Upper lobe of right lung (tissue), 1 donor: ENCODE measurements at regions not wholly inside any gene's neighbourhood (a gene's known extent, or its start where the extent isn't known, plus 50 kb on each side); places are given as distances from the start of the nearest gene placed in this dataset.
"Not testable (repeated sequence)": the region's sequence is repeated elsewhere in the genome, so short reads cannot be mapped to it uniquely, and the experiment has no call there.

Source experiments
- ATAC-seq: fragments of 200-7000 bp; cut with Tn5 transposase; one replicate; pipeline ENCODE4 v1.9.1; 2020; ENCODE audit warnings: mild to moderate bottlenecking, moderate library complexity
- DNase-seq: peaks from one replicate; pipeline ENCODE4 v3.0.0-alpha.2; 2020
- H3K27ac ChIP-seq: fragments of 200-600 bp; one replicate; pipeline ENCODE4 v1.8.0; 2022
- H3K27me3 ChIP-seq: fragments of 200-600 bp; one replicate; pipeline ENCODE4 v1.8.0; 2022; ENCODE audit warnings: mild to moderate bottlenecking
- H3K36me3 ChIP-seq: fragments of 200-600 bp; one replicate; pipeline ENCODE4 v1.8.0; 2022
- H3K4me1 ChIP-seq: fragments of 200-600 bp; one replicate; pipeline ENCODE4 v1.8.0; 2022
- H3K4me3 ChIP-seq: fragments of 200-600 bp; one replicate; pipeline ENCODE4 v1.8.0; 2022; ENCODE audit warnings: mild to moderate bottlenecking
- H3K9me3 ChIP-seq: fragments of 200-600 bp; one replicate; pipeline ENCODE4 v1.8.0; 2022
- intact Hi-C: fragments of 100-400 bp; cut with DNase I; formaldehyde crosslinking; loops from one replicate; pipeline ENCODE4 v1.11.0; 2022
- TF ChIP-seq, protein P1 (sequence below): fragments of 200-600 bp; IDR thresholded peaks from one replicate; pipeline ENCODE4 v1.8.0; 2022; ENCODE audit warnings: antibody characterized with exemption
- donor health status: DM: no; HTN: yes; CAD: no; lungs with severe emphysema.

DNA sequence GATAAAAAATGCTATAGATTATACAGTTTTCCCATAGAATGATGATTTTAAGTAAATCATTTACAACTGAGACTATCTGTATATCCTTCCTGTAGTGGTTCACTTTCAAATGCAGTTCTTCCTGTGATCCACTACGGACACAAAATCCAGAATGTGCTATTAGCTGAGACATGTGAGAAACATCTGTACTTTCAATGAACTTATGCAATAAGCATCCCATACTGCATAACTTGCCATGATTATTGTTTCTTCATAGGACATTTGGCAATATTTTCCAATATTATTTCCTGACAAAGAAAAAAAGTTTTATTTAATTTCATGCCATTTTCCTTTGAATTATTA, 83.5 kb upstream of the PRDX6 start:
- intact Hi-C loops = no loop called here
- no peak overlapping the region for H3K4me3 ChIP-seq
- H3K36me3 ChIP-seq = no peaks in the 10 kb centered on the region
- TF ChIP-seq, protein P1, sequence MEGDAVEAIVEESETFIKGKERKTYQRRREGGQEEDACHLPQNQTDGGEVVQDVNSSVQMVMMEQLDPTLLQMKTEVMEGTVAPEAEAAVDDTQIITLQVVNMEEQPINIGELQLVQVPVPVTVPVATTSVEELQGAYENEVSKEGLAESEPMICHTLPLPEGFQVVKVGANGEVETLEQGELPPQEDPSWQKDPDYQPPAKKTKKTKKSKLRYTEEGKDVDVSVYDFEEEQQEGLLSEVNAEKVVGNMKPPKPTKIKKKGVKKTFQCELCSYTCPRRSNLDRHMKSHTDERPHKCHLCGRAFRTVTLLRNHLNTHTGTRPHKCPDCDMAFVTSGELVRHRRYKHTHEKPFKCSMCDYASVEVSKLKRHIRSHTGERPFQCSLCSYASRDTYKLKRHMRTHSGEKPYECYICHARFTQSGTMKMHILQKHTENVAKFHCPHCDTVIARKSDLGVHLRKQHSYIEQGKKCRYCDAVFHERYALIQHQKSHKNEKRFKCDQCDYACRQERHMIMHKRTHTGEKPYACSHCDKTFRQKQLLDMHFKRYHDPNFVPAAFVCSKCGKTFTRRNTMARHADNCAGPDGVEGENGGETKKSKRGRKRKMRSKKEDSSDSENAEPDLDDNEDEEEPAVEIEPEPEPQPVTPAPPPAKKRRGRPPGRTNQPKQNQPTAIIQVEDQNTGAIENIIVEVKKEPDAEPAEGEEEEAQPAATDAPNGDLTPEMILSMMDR = no peak
- DNase-seq (no peak), ATAC-seq (no peak)
- no peak overlapping the region for H3K27ac ChIP-seq
- no peaks in the 10 kb centered on the region for H3K4me1 ChIP-seq
- H3K27me3 ChIP-seq = no peaks in the 10 kb centered on the region
- H3K9me3 ChIP-seq = no peaks in the 10 kb centered on the region

DNA sequence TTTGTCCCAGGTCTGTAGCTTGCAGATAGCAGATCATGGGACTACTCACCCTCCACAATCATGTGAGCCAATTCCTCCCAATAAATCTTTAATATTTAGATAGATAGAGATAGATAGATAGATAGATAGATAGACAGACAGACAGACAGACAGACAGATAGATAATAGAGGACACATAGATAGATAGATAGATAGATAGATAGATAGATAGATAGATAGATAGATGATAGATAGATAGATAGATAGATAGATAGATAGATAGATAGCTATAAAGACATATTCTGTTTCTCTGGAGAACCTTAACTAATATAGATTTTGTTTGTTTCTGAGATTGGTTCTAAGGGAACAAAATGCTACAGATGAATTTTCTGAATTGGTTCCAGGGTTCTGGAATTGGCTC, 82.3 kb upstream of the PRDX6 start:
- intact Hi-C loops, H3K4me1 ChIP-seq, H3K36me3 ChIP-seq, ATAC-seq, H3K4me3 ChIP-seq, H3K9me3 ChIP-seq, H3K27ac ChIP-seq, DNase-seq, H3K27me3 ChIP-seq: not testable (repeated sequence)

DNA sequence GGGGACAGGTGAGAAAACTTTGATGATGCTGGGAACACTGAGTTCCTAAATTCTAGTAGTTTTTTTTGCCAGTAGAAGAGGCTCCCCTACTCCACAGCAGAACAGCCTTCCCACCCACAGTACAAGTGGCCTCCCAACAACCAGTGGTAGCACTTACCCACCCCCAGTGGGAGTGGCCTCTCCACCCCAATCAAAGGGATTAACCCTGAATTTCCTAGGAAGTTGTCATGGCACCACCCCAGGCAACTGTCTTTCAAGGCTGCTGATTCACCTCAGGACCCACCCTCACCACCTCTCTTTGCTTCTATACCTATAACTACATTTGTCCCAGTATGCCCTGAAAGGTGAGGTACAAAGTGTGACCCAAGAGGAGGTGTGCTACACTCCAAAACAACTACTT, 81.4 kb upstream of the PRDX6 start:
- H3K36me3 ChIP-seq = no peaks in the 10 kb centered on the region
- no peaks in the 10 kb centered on the region for H3K27me3 ChIP-seq
- no peak overlapping the region for H3K27ac ChIP-seq
- TF ChIP-seq, protein P1 = no peak
- H3K4me1 ChIP-seq = no peaks in the 10 kb centered on the region
- no peaks in the 10 kb centered on the region for H3K9me3 ChIP-seq
- DNase-seq (no peak), ATAC-seq (no peak)
- H3K4me3 ChIP-seq = no peak overlapping the region
- intact Hi-C loops = no loop called here

DNA sequence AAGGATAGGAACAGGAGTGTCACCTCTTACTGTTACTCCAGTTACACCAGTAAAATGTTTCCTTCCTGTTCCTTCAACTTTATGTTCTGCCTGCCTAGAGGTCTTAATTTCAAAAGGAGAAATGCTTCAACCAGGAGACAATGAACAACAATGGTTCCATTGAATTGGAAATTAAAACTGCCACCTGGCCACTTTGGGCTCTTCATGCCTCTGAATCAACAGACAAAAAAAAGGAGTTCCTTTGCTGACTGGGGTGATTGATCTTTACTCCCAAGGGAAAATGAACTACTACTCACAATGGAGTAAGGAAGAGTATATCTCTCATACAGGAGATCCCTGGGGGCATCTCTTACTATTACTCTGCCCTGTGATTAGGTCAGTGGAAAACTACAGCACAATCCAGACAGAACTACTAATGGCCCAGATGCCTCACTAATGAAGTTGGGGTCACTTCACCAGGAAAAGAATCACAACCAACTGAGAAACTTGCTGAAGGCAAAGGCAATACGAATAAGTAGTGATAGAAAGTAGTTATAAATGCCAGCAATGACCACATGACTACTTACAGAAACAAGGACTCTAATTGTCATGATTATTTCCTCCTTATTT, 76.6 kb upstream of the PRDX6 start:
- Histone ChIP-seq H3K36me3 (no peaks in the 10 kb centered on the region), H3K27me3 (no peaks in the 10 kb centered on the region)
- ATAC-seq = no peak

DNA sequence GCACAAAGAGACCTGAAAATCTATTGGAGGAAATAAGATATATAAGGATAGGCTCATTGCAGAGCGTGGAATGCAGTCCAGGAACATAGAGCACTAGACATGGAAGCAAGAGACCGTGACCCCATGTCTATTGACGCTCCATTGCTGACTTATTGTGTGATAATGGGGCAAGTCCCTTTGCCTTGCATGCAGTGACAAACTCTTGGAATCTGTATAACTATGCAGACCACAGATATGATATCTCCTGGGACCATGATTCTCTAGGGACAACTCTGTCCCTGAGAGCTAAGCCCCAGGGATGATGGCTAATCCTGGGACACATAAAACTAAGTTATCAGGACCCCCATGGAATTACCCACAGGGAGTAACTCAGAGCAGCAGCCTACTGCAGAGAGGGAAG, 73.1 kb upstream of the PRDX6 start:
- H3K4me1 ChIP-seq = peaks cover 2% of the 10 kb centered on the region
- no peaks in the 10 kb centered on the region for H3K36me3 ChIP-seq
- DNase-seq = no peak
- no peaks in the 10 kb centered on the region for H3K27me3 ChIP-seq
- no peak overlapping the region for H3K4me3 ChIP-seq
- intact Hi-C loops = no loop called here
- TF ChIP-seq, protein P1 = no peak
- H3K27ac ChIP-seq = no peak overlapping the region
- no peak for ATAC-seq
- H3K9me3 ChIP-seq = no peaks in the 10 kb centered on the region

More for the DNA sequence above, 76.6 kb upstream of the PRDX6 start:
- Histone ChIP-seq H3K9me3 (no peaks in the 10 kb centered on the region), H3K4me3 (no peak overlapping the region), H3K4me1 (no peaks in the 10 kb centered on the region), H3K27ac (no peak overlapping the region)
- DNase-seq = no peak
- TF ChIP-seq, protein P1 = no peak
- intact Hi-C loops = no loop called here

DNA sequence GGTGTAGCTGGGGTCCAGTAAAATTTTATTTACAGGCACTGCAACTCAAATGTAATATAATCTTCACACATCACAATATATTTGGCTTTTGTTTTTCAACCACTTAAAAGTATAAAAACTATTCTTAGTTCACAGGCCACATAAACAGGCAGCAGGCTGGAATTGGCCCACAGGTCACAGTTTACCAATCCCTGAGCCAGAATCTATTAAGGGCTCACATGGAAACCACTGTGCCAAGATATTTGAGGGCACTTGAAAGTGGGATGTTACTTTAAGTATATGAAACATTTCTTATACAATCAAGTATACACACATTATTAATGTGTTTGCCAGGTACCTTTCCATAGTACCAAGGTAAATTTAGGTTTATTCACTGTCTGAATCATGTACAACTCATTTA, 71.9 kb upstream of the PRDX6 start:
- Histone ChIP-seq H3K9me3 (no peaks in the 10 kb centered on the region), H3K27me3 (no peaks in the 10 kb centered on the region), H3K4me1 (peaks cover 4% of the 10 kb centered on the region), H3K4me3 (no peak overlapping the region), H3K36me3 (no peaks in the 10 kb centered on the region), H3K27ac (no peak overlapping the region)
- DNase-seq = no peak
- intact Hi-C loops = no loop called here
- TF ChIP-seq, protein P1 = no peak
- ATAC-seq = no peak
